NB4 (cell line): ENCODE measurements at regions not wholly inside any gene's neighbourhood (a gene's known extent, or its start where the extent isn't known, plus 50 kb on each side); places are given as distances from the start of the nearest gene placed in this dataset.

Source experiments
- DNase-seq: peaks from one replicate; pipeline ENCODE4 v3.0.0; 2010; ENCODE audit warnings: low read depth
- H3K4me3 ChIP-seq: one replicate; pipeline ENCODE4 v1.5.1; 2011; ENCODE audit warnings: mild to moderate bottlenecking, low read depth, low read length, moderate library complexity
- CTCF ChIP-seq: IDR thresholded peaks from one replicate; pipeline ENCODE4 v1.5.1; 2012; ENCODE audit warnings: low read depth, low read length
- MAX ChIP-seq: IDR thresholded peaks from 2 replicates; pipeline ENCODE4 v1.6.1; 2011; ENCODE audit warnings: low read depth, low read length
- MYC ChIP-seq: IDR thresholded peaks from 2 replicates; pipeline ENCODE4 v1.6.1; 2011; ENCODE audit warnings: low read depth, low read length
- POLR2A ChIP-seq: IDR thresholded peaks from 2 replicates; pipeline ENCODE4 v1.6.1; 2011; ENCODE audit warnings: mild to moderate bottlenecking; ENCODE audit not compliant: insufficient read length; ENCODE audit errors: extremely low read depth

GRCh38 chr1:181189245-181189644 is 100.7 kb downstream of the IER5 start:
- no peak overlapping the region for H3K4me3 ChIP-seq

DNA sequence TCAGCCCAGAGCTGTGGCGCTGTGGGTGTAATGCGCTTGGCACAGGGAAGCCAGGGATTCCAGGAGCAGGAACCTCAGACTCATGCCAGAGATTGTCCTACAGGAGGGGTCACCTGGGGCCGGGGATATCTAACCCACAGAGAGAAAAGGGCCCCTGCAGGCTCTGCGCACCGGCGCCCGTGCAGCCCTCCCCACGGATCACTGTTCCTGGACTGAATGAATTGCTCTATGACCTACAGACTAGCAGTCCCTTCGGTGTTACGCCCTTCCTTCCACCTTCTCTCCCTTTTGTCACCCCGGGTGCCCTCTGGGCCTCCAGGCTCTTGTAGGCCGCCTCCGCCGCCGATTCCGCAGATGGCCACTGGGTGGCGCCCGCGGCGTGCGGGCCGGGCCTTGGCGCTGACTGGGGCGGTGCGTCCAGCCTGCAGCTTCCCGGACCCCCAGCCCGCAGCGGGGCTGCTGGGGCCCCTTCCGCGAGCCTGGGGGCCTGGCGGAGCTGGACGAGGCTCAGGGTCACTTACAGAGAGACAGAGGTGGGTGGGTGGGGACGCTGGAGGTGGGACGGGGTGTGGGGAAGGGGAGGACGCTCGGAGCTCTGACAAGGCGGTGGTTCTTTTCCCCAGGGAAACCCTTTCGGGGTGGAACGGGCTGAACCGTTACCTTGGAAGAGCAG is 101.3 kb downstream of the IER5 start:
- H3K4me3 ChIP-seq, result no peak overlapping the region
- TF ChIP-seq CTCF (peak; percentile 89), POLR2A (no peak), MAX (no peak), MYC (no peak)
- DNase-seq, result peak; percentile 75

More at GRCh38 chr1:181189245-181189644, 100.7 kb downstream of the IER5 start:
- TF ChIP-seq POLR2A (no peak), CTCF (no peak), MYC (no peak), MAX (no peak)
- DNase-seq, result no peak

DNA sequence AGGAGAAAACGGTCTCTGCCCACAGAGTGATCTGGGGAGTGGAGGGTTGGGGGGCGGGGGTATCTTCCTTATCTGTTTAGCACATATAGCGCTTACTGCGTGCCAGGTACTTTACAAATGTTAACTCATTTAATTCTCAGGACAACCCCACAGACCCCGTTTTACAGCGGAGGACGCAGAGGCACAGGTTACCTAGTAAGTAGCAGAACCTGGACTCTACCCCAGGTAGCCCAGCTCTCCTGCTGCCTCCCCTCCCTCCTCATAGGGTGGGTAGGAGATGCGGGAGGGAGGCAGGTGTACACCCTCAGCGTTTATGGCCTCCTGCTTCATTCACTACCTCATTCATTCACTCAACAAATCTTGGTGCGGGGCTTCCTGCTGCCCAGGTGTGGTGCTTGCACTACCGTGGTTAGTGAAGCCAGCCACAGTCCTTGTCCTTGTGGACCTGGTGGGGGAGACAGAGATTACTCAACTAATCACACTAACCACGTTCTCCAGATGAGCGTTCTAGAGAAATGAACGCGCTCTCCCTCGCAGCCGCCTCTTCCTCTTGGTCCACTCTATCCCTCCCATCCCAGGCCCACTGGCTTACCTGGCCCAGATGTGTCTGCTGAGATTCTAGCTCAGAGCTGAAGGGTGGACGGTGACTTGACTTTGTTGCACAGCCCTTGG is 102.0 kb downstream of the IER5 start:
- H3K4me3 ChIP-seq, result no peak overlapping the region
- TF ChIP-seq MAX, result no peak
- no peak for TF ChIP-seq CTCF
- TF ChIP-seq POLR2A, result no peak
- no peak for TF ChIP-seq MYC
- peak; percentile 29 for DNase-seq

DNA sequence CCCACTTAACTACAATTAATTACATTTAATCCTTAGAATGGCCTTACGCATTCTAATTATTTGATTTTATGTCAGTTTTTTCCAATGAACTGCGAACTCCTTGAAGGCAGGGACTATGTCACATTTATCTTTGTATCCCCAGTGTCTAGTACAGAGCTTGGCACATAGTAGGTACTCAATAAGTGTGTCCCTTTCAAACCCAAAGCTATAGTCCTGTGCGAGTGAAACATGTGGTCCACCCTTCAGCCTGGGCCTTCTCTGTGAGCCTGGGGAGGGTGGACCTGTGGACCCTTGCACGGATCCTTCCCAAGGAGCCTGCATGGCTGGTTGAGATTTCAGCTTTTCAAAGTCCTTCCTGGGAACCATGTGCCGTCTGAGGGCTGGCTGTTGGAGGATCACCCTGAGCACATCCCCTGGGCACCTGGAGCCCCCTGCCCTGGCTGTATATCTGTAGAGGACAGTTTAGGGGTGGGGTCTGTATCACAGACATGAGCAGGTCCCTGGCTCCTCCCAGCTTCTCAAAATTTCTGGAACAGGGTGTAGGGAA is 103.1 kb downstream of the IER5 start:
- TF ChIP-seq MAX, result no peak
- no peak for TF ChIP-seq CTCF
- TF ChIP-seq MYC, result no peak
- TF ChIP-seq POLR2A, result no peak
- DNase-seq, result no peak
- H3K4me3 ChIP-seq, result no peak overlapping the region

- no peak overlapping the region for H3K4me3 ChIP-seq
- DNase-seq, result no peak
- no peak for TF ChIP-seq MYC
- no peak for TF ChIP-seq CTCF
- TF ChIP-seq POLR2A, result no peak
- TF ChIP-seq MAX, result no peak
These were observed 103.8 kb downstream of the IER5 start for GRCh38 chr1:181192316-181192715.
